GM12891 (cell line): ENCODE measurements at regions not wholly inside any gene's neighbourhood (a gene's known extent, or its start where the extent isn't known, plus 50 kb on each side); places are given as distances from the start of the nearest gene placed in this dataset.

Source experiments
- POLR2A ChIP-seq: IDR thresholded peaks from 2 replicates; pipeline ENCODE4 v1.6.1; 2011; ENCODE audit warnings: low read depth, low read length, control low read depth
- POLR2AphosphoS5 ChIP-seq: IDR thresholded peaks from 2 replicates; pipeline ENCODE4 v1.6.1; 2011; ENCODE audit warnings: low read depth, low read length, control low read depth
- TAF1 ChIP-seq: IDR thresholded peaks from 2 replicates; pipeline ENCODE4 v1.6.1; 2011; ENCODE audit warnings: low read depth, low read length, control low read depth

DNA sequence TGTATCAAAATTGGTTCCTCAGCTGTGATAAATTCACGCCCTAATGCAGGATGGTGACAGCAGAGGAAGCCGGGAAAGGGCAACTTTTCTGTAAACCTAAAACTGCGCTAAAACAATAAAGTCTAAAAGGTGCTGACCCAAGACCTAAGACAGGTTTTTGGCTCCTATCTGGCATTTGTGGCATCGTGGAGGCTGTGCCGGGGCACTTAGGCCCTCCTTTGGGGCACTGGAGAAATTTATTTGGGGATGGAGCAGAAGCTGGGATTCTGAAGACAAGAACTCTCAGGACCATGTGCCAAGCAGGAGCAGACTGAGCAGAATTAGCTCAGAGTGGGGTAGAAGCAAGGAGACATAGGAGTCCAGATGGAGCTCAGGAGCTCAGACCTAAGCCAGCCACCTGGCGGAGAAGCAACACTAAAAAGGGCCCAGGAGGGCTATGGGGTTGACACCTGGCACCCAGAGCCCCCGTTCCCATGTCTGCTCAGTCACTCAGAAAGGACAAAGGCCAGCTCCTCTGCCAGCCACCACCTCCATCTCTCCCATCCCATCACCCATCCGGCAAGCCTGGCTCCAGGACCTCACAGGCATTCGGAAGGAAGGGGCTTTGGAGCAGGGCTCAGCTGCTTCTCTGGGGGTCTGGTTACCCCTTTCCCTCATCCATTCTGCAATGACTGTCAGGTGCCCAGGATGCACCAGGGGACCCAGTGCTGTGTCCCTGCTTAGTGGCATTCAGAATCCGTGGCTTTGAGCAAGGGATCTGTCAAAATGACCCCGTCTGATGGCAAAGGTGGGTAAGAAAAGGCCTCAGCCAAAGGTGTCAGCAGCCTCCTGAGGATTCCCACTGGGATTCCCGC lies 347.7 kb downstream of the NPHP4 start:
- no peak for TF ChIP-seq POLR2AphosphoS5
- TF ChIP-seq TAF1: no peak
- TF ChIP-seq POLR2A: no peak
